SK-N-MC (cell line): ENCODE measurements at regions not wholly inside any gene's neighbourhood (a gene's known extent, or its start where the extent isn't known, plus 50 kb on each side); places are given as distances from the start of the nearest gene placed in this dataset.

Source experiments
- EZH2 ChIP-seq: fragments of 200-600 bp; sonication (generic); IDR thresholded peaks from one replicate; pipeline ENCODE4 v1.6.1; 2017; ENCODE audit warnings: antibody characterized with exemption
- POLR2AphosphoS5 ChIP-seq: IDR thresholded peaks from 2 replicates; pipeline ENCODE4 v1.6.1; 2012; ENCODE audit warnings: mild to moderate bottlenecking, low read depth, low read length, borderline replicate concordance

DNA sequence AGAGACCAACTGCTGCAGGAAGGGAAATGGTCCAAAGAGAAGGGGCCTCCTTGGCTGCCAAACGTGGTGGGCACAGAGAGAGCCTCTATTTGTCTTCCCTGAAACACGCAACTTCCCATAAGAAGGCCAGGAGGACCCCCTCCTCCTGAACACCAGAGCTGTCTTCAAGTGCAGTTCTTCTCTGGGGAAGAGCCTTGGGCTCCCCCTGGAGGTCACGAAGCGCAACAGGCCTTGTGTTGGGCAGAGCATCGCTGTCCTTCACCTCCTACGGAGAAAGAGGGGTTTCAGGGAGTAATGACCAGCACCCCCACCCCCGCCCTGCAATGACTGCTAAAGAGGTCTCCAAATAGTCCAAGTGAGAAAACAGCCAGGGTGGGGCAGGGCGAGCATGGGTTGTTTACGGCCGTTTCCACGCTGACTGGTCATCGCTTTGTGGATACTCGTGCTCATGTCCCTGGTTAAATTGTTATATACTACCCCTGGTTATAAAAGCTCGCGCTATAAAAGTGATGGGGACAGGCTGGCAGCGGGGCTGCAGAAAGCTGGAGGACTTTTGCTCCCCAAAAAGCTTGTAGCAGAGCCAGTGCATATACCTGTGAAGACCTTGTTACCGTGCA, 397.5 kb upstream of the ATP10A start:
- no peak for TF ChIP-seq POLR2AphosphoS5
- no peak for TF ChIP-seq EZH2
